MM.1S (cell line): ENCODE measurements at regions not wholly inside any gene's neighbourhood (a gene's known extent, or its start where the extent isn't known, plus 50 kb on each side); places are given as distances from the start of the nearest gene placed in this dataset.

Source experiments
- DNase-seq: peaks from one replicate; pipeline ENCODE4 v3.0.0-alpha.2; 2015
- H2AFZ ChIP-seq: fragments of 300-600 bp; sonication (generic); 2 replicates; pipeline ENCODE4 v1.6.0; 2016; ENCODE audit warnings: antibody characterized with exemption, low read length
- H3F3A ChIP-seq: fragments of 300-600 bp; sonication (generic); 2 replicates; pipeline ENCODE4 v1.6.1; 2016; ENCODE audit warnings: mild to moderate bottlenecking, antibody characterized with exemption, low read length, moderate library complexity, mixed read lengths; ENCODE audit not compliant: insufficient read depth
- H3K27ac ChIP-seq: fragments of 300-600 bp; sonication (generic); 2 replicates; pipeline ENCODE4 v1.5.1; 2016; ENCODE audit warnings: mild to moderate bottlenecking, low read length
- H3K27me3 ChIP-seq: fragments of 300-600 bp; sonication (generic); replicated peaks from 2 replicates; pipeline ENCODE4 v1.6.0; 2016; ENCODE audit warnings: low read length; ENCODE audit not compliant: insufficient read depth
- H3K36me3 ChIP-seq: fragments of 300-600 bp; sonication (generic); replicated peaks from 2 replicates; pipeline ENCODE4 v1.6.1; 2016; ENCODE audit warnings: mild to moderate bottlenecking, low read length, mixed read lengths; ENCODE audit not compliant: insufficient read depth
- H3K4me1 ChIP-seq: fragments of 300-600 bp; sonication (generic); 2 replicates; pipeline ENCODE4 v1.6.1; 2016; ENCODE audit warnings: low read length, mixed read lengths
- H3K4me2 ChIP-seq: fragments of 300-600 bp; sonication (generic); 2 replicates; pipeline ENCODE4 v1.6.0; 2016; ENCODE audit warnings: low read depth, low read length
- H3K4me3 ChIP-seq: fragments of 300-600 bp; sonication (generic); 2 replicates; pipeline ENCODE4 v1.5.1; 2016; ENCODE audit warnings: low read length, mixed read lengths
- H3K79me2 ChIP-seq: fragments of 300-600 bp; sonication (generic); 2 replicates; pipeline ENCODE4 v1.6.1; 2016; ENCODE audit warnings: mixed run types, low read length, mixed read lengths
- H3K9ac ChIP-seq: fragments of 300-600 bp; sonication (generic); 2 replicates; pipeline ENCODE4 v1.6.1; 2016; ENCODE audit warnings: low read length, mixed read lengths
- H3K9me2 ChIP-seq: fragments of 300-600 bp; sonication (generic); replicated peaks from 2 replicates; pipeline ENCODE4 v1.6.1; 2016; ENCODE audit warnings: mild to moderate bottlenecking, low read length, mixed read lengths; ENCODE audit not compliant: insufficient read depth
- H3K9me3 ChIP-seq: fragments of 300-600 bp; sonication (generic); replicated peaks from 2 replicates; pipeline ENCODE4 v1.6.1; 2016; ENCODE audit warnings: mild to moderate bottlenecking, low read length, mixed read lengths; ENCODE audit not compliant: insufficient read depth
- H4K20me1 ChIP-seq: fragments of 300-600 bp; sonication (generic); 2 replicates; pipeline ENCODE4 v1.6.1; 2016; ENCODE audit warnings: mild to moderate bottlenecking, low read length, moderate library complexity, mixed read lengths; ENCODE audit not compliant: insufficient read depth
- EZH2 ChIP-seq: fragments of 300-600 bp; sonication (generic); optimal IDR thresholded peaks from 2 replicates; pipeline ENCODE3; 2017; ENCODE audit warnings: low read depth, mild to moderate bottlenecking, antibody characterized with exemption, low read length, mixed read lengths
- EZH2phosphoT487 ChIP-seq: fragments of 300-600 bp; sonication (generic); IDR thresholded peaks from 2 replicates; pipeline ENCODE4 v1.6.1; 2018; ENCODE audit warnings: antibody characterized with exemption, low read length
- TF ChIP-seq, protein P1 (sequence below): fragments of 300-600 bp; sonication (generic); IDR thresholded peaks from 2 replicates; pipeline ENCODE4 v1.5.1; 2016; ENCODE audit warnings: antibody characterized with exemption, low read length, mixed read lengths

DNA sequence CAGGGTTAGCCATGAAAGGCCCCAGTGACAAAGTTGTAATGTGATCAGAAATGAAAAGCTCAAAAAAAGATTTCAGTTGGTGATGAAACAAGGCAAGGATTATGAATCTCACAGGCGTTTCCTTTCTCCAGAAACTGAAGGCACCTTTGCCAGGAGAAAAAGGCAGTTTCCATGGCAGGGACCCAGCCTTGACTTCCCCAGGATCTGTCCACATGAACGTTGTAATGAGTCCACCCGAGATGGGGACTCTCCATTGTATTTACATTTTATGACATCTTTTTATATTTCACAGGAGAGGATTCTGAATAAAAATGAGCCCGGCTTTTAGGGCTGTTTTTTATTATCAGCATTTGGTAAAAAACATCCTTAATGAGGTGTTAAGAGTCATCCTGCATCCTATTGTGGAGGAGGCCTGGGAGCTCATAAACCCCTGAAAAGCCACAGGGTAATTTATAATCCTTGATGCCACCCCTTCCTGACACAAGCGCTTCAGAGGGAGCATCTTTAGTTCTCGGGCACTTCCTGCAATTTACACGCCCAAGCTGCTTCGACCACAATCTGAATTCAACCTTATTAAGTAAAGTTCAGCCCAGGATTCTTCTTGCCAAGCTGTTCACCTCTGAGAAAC is 74.1 kb upstream of the SALL4 start:
- Histone ChIP-seq H3K36me3 (no peaks in the 10 kb centered on the region), H3K27ac (no peak overlapping the region), H3K4me2 (no peak overlapping the region), H3K79me2 (no peaks in the 10 kb centered on the region), H3K27me3 (no peaks in the 10 kb centered on the region), H3K4me1 (no peaks in the 10 kb centered on the region), H3K4me3 (no peak overlapping the region), H4K20me1 (no peaks in the 10 kb centered on the region), H3K9me3 (no peaks in the 10 kb centered on the region), H3K9me2 (no peaks in the 10 kb centered on the region), H3F3A (no peaks in the 10 kb centered on the region), H2AFZ (no peak overlapping the region), H3K9ac (no peak overlapping the region)
- TF ChIP-seq EZH2phosphoT487 (no peak), EZH2 (no peak)
- TF ChIP-seq, protein P1, sequence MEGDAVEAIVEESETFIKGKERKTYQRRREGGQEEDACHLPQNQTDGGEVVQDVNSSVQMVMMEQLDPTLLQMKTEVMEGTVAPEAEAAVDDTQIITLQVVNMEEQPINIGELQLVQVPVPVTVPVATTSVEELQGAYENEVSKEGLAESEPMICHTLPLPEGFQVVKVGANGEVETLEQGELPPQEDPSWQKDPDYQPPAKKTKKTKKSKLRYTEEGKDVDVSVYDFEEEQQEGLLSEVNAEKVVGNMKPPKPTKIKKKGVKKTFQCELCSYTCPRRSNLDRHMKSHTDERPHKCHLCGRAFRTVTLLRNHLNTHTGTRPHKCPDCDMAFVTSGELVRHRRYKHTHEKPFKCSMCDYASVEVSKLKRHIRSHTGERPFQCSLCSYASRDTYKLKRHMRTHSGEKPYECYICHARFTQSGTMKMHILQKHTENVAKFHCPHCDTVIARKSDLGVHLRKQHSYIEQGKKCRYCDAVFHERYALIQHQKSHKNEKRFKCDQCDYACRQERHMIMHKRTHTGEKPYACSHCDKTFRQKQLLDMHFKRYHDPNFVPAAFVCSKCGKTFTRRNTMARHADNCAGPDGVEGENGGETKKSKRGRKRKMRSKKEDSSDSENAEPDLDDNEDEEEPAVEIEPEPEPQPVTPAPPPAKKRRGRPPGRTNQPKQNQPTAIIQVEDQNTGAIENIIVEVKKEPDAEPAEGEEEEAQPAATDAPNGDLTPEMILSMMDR: no peak
- DNase-seq: no peak

DNA sequence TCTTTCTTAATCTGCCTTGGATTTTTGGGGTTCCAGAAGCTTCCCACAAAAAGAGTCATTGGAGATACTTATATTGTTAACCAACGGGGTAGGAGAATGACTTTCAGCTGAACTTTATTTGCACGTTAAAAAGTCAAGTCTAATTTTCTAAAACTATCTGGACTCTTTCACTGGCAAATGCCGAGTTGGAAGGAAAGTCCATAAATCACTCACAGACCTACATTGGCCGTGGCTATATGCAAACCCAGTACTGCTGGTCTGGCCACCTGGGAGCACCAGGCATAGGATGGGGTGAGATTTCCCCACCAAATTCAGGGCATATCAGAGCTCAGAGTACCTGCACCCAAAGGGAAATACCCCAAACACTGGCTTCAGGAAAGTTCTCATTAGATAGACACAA is 71.3 kb upstream of the SALL4 start:
- H3K27ac ChIP-seq: no peak overlapping the region
- no peaks in the 10 kb centered on the region for H3F3A ChIP-seq
- H3K9ac ChIP-seq: no peak overlapping the region
- no peak overlapping the region for H3K4me3 ChIP-seq
- no peaks in the 10 kb centered on the region for H3K4me1 ChIP-seq
- H3K9me3 ChIP-seq: no peaks in the 10 kb centered on the region
- no peak overlapping the region for H3K4me2 ChIP-seq
- TF ChIP-seq EZH2phosphoT487 (no peak), EZH2 (no peak)
- TF ChIP-seq, protein P1: no peak
- no peaks in the 10 kb centered on the region for H3K36me3 ChIP-seq
- H3K9me2 ChIP-seq: no peaks in the 10 kb centered on the region
- DNase-seq: no peak
- H3K79me2 ChIP-seq: no peaks in the 10 kb centered on the region
- H3K27me3 ChIP-seq: no peaks in the 10 kb centered on the region
- H4K20me1 ChIP-seq: no peaks in the 10 kb centered on the region
- no peak overlapping the region for H2AFZ ChIP-seq

DNA sequence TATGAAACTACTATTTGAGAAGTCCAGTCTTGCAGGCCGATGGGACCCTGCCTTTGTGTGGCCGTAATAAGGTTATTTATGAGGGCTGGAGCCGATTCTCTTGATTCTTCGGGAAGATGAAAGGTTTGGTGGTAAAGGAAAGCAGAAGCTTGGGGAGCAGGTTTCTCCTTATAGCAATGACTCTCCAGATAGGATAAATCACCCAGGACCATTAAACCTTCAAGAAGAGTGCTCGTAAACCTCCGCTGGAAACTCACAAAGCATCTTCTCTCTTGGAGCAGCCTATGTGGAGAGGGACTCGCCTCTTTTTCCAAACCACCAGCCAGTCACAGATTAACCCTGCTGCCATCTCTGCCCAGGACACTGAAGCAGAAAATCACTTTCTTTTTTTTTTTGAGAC is 69.6 kb upstream of the SALL4 start:
- no peak overlapping the region for H3K4me2 ChIP-seq
- no peak overlapping the region for H3K9ac ChIP-seq
- no peak overlapping the region for H3K27ac ChIP-seq
- H3K9me3 ChIP-seq: no peaks in the 10 kb centered on the region
- H3K36me3 ChIP-seq: no peaks in the 10 kb centered on the region
- H3K79me2 ChIP-seq: no peaks in the 10 kb centered on the region
- TF ChIP-seq EZH2phosphoT487 (no peak), EZH2 (no peak)
- TF ChIP-seq, protein P1: no peak
- no peak overlapping the region for H3K4me3 ChIP-seq
- no peaks in the 10 kb centered on the region for H3K9me2 ChIP-seq
- H3K27me3 ChIP-seq: no peaks in the 10 kb centered on the region
- H3F3A ChIP-seq: no peaks in the 10 kb centered on the region
- no peak for DNase-seq
- no peak overlapping the region for H2AFZ ChIP-seq
- no peaks in the 10 kb centered on the region for H4K20me1 ChIP-seq
- H3K4me1 ChIP-seq: no peaks in the 10 kb centered on the region
